ENCODE measurements at regions not wholly inside any gene's neighbourhood (a gene's known extent, or its start where the extent isn't known, plus 50 kb on each side); places are given as distances from the start of the nearest gene placed in this dataset.

DNA sequence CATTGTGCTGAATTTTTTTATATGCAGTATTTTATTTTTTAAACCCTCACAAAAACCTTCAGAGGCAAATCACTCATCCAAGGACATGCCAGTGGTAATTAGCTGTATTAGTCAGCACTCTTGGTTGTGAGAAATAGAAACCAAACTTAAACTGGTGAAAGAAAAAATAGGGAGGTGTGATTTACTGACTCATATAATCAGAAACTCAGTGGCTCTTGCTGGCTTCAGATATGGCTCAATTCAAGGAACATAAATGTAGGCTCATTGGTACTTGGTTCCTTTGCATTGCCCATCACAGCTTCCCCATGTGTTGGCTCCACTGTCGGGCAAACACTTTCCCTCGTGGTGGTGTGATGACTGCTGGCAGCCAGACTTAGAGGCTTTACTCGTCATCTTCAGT, 497.2 kb downstream of the MAT2B start:
- ATAC-seq (no peak), DNase-seq (no peak)
- H3K27me3 Mint-ChIP-seq: peaks cover 0 to 2% (median 0%) of the 10 kb centered on the region in 5 donors
- peaks cover 0 to 5% (median 0%) of the 10 kb centered on the region in 9 donors for H3K9me3 Mint-ChIP-seq
- no peaks in the 10 kb centered on the region for H3K4me1 Mint-ChIP-seq
- no peak overlapping the region for H3K4me3 Mint-ChIP-seq
- no peak overlapping the region for H3K27ac Mint-ChIP-seq
- H3K36me3 Mint-ChIP-seq: no peaks in the 10 kb centered on the region
- POLR2A ChIA-PET: no interaction called here

DNA sequence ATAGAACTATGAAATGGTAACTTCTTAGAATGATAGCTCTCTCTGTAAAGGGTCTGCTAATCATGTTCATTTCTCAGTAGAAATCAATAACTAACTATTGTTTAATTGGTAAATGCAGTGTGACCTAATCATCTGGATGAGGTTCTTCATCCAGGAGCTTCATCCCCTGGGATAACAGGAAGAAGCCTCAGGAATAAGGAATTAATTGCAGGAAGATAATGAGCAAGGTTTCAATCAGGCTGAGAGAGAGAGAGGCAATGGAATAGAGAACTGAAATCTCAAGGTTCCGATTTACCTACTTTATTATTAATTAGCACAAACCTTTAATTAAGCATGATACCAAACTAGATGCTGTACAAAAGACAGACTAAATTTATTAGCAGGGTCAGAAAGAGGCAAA, 499.7 kb downstream of the MAT2B start:
- ATAC-seq (no peak), DNase-seq (no peak)
- H3K27me3 Mint-ChIP-seq: peaks cover 0 to 2% (median 0%) of the 10 kb centered on the region in 5 donors
- POLR2A ChIA-PET: no interaction called here
- H3K4me3 Mint-ChIP-seq: no peak overlapping the region
- no peak overlapping the region for H3K27ac Mint-ChIP-seq
- H3K9me3 Mint-ChIP-seq: no peaks in the 10 kb centered on the region
- H3K36me3 Mint-ChIP-seq: no peaks in the 10 kb centered on the region
- no peaks in the 10 kb centered on the region for H3K4me1 Mint-ChIP-seq

DNA sequence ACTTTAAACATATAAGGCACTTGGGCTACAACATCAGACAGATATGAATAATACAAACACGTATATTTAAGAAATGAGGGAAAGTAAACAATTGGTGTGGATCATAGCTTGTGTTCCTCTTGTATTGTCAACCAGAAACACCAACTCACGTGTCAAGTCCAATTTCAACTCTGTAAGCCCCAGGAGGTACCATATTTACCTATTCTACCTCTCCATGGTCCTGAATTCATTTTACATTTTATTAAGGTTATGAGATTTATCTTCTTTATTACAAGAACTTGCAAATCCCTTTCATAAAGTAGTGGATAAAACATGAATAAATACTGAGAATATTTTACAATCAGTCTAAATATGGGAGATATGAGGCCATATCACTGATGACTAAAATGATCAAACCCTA, 501.6 kb downstream of the MAT2B start:
- no peaks in the 10 kb centered on the region for H3K9me3 Mint-ChIP-seq
- ATAC-seq (no peak), DNase-seq (no peak)
- no peak overlapping the region for H3K4me3 Mint-ChIP-seq
- peaks cover 0 to 2% (median 0%) of the 10 kb centered on the region in 5 donors for H3K27me3 Mint-ChIP-seq
- no peaks in the 10 kb centered on the region for H3K4me1 Mint-ChIP-seq
- no peaks in the 10 kb centered on the region for H3K36me3 Mint-ChIP-seq
- H3K27ac Mint-ChIP-seq: no peak overlapping the region
- POLR2A ChIA-PET: no interaction called here

DNA sequence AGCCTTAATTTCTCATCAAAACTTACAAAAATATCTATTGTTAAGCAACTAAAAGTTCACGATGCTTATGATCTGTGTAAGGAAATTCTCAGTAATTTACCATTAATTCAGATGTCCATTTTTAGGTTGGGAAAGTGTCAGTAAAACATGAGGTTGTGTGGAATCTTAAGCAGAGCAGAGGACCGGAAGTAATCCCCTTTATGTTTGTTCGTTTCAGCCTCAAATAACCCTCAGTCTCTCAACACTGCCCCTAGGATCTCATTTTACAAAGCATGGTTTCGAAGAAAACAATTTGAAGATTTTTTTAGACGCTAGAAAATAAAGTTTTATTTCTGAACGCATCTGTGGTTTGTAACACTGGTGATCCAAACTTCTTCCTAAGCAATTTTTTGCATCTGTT, 504.2 kb downstream of the MAT2B start:
- DNase-seq: no peak
- no peak overlapping the region for H3K27ac Mint-ChIP-seq
- POLR2A ChIA-PET: no interaction called here
- no peak overlapping the region for H3K4me3 Mint-ChIP-seq
- peaks cover 0 to 4% (median 0%) of the 10 kb centered on the region in 5 donors for H3K27me3 Mint-ChIP-seq
- H3K36me3 Mint-ChIP-seq: no peaks in the 10 kb centered on the region
- ATAC-seq: no peak
- H3K4me1 Mint-ChIP-seq: peaks cover 0 to 4% (median 0%) of the 10 kb centered on the region in 4 donors
- peaks cover 0 to 2% (median 0%) of the 10 kb centered on the region in 9 donors for H3K9me3 Mint-ChIP-seq

DNA sequence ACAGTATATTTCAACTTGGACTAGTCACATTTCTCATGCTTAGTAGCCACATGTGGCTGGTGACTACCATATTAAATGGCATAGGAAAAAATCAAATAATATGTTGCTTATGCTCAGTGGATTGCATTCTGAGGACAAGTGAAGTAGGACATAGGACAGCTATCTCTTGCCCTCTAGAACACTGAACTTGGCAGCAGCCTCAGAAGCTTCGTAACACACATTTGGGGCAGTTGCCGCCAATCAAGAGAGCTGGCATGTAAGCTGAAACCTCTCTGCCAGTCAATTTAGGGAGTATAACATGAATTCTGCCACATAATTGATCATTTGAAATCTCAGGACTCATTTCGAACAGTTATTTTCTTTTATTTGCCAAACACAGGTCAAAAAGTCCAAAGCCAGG, 505.5 kb downstream of the MAT2B start:
- H3K27ac Mint-ChIP-seq: no peak overlapping the region
- no peaks in the 10 kb centered on the region for H3K36me3 Mint-ChIP-seq
- H3K4me3 Mint-ChIP-seq: no peak overlapping the region
- no peak for DNase-seq
- H3K4me1 Mint-ChIP-seq: peaks cover 0 to 4% (median 0%) of the 10 kb centered on the region in 4 donors
- H3K9me3 Mint-ChIP-seq: peaks cover 0 to 2% (median 0%) of the 10 kb centered on the region in 9 donors
- peaks cover 0 to 2% (median 0%) of the 10 kb centered on the region in 5 donors for H3K27me3 Mint-ChIP-seq
- no peak for ATAC-seq
- POLR2A ChIA-PET: no interaction called here

DNA sequence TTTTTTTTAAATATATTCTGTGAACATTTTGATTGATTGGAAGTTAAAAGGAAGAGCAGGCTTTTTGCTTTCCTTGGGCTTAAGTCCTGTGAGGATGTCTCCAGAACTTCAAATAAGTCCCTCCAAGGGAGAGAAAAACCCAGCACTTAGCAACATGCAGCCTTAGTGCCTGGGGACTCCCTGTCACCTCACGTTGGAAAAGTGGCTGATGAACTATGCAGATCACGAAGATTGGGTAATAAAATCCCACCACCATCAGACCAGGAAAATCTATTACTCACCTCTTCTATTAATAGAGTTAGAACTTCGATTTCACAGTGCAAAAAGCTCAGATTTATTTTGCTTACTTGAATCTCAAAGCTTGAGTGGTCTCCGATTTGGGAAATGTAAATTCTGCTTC, 507.0 kb downstream of the MAT2B start:
- Mint-ChIP-seq H3K4me3 (no peak overlapping the region), H3K36me3 (no peaks in the 10 kb centered on the region), H3K9me3 (peaks cover 0 to 2% (median 0%) of the 10 kb centered on the region in 9 donors), H3K27me3 (peaks cover 0 to 2% (median 0%) of the 10 kb centered on the region in 5 donors), H3K4me1 (peaks cover 0 to 4% (median 0%) of the 10 kb centered on the region in 4 donors), H3K27ac (no peak overlapping the region)
- POLR2A ChIA-PET: no interaction called here
- no peak for ATAC-seq
- no peak for DNase-seq

DNA sequence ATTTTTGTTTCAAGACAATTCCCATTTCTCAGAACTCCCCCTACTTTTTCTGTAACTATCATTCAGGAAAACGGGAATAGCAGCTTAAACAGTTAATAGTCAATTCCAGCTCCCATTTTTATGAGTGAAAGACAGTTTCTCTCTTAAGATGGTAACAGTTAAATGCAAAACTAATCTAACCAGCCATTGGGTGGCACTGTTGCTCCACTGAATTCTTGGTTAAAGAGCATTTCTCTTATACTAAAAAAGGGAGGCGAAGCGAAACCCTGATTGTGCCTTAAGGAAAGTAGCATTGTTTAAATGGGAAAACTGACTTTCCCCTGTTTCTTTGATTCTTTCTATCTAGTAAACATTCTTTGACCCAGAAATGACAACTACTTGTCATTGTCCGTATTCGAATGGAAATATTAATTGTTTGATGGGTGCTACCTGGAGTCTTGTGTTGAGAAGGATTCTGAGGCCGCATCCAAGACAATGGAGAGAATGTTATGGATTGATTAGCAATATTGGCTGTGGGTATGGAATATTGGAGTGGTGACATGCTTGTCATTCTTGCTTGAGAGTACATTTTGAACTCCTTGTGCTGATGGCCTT, 507.8 kb downstream of the MAT2B start:
- POLR2A ChIA-PET: no interaction called here
- ATAC-seq: no peak

DNA sequence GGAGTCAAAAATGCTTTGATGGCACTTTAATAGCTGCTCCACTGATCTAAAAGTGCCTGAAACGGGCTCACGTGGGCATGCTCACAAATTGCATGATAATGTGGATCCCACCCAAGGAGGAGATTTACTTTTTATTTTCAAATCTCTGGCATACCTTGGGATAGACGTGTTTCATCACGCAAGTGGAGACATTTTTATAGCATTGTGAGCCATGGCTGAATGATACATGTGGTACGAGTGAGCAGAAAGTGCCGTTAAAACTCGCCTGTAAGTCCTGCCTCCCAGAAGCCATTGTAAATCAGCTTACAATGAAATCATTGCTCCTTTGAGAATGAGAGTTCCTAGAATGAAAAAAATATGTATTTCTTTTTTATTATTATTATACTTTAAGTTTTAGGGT, 514.7 kb downstream of the MAT2B start:
- no peaks in the 10 kb centered on the region for H3K36me3 Mint-ChIP-seq

More for the DNA sequence above, 507.8 kb downstream of the MAT2B start:
- Mint-ChIP-seq H3K27ac (no peak overlapping the region), H3K9me3 (peaks cover 0 to 2% (median 0%) of the 10 kb centered on the region in 9 donors), H3K4me1 (peaks cover 0 to 4% (median 0%) of the 10 kb centered on the region in 4 donors), H3K27me3 (peaks cover 0 to 2% (median 0%) of the 10 kb centered on the region in 5 donors), H3K36me3 (no peaks in the 10 kb centered on the region), H3K4me3 (no peak overlapping the region)
- DNase-seq: peak in 3 of 10 donors; percentile 7 to 10 (median 7)

DNA sequence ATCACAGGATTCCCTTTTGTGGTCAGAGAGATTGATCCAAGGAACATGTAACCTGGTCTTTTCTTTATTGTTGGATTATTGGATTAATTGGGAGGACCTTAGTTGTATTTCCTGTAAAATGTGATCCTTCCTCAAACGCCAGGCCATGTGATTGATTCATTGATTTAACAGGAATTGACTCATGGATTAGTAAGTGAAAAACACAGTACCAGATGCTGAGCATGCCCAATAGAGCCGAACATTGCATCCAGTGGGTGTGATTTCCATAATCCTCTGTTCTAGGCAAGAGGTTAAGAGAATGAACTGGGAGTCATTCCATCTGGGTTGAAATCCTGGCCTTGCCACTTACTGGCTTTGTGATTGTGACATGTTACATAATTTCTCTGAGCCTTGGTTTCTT, 522.3 kb downstream of the MAT2B start:
- Mint-ChIP-seq H3K27ac (no peak overlapping the region), H3K4me1 (peaks cover 0 to 1% (median 0%) of the 10 kb centered on the region in 4 donors), H3K9me3 (peaks cover 0 to 15% (median 2%) of the 10 kb centered on the region in 9 donors), H3K4me3 (no peak overlapping the region), H3K27me3 (peaks cover 0 to 7% (median 0%) of the 10 kb centered on the region in 5 donors), H3K36me3 (no peaks in the 10 kb centered on the region)
- ATAC-seq (no peak), DNase-seq (no peak)
- POLR2A ChIA-PET: no interaction called here

More for the DNA sequence above, 514.7 kb downstream of the MAT2B start:
- Mint-ChIP-seq H3K27me3 (no peaks in the 10 kb centered on the region), H3K4me1 (no peaks in the 10 kb centered on the region), H3K27ac (no peak overlapping the region), H3K9me3 (peaks cover 0 to 15% (median 2%) of the 10 kb centered on the region in 9 donors), H3K4me3 (no peak overlapping the region)
- no peak for ATAC-seq
- DNase-seq: no peak
- POLR2A ChIA-PET: no interaction called here

DNA sequence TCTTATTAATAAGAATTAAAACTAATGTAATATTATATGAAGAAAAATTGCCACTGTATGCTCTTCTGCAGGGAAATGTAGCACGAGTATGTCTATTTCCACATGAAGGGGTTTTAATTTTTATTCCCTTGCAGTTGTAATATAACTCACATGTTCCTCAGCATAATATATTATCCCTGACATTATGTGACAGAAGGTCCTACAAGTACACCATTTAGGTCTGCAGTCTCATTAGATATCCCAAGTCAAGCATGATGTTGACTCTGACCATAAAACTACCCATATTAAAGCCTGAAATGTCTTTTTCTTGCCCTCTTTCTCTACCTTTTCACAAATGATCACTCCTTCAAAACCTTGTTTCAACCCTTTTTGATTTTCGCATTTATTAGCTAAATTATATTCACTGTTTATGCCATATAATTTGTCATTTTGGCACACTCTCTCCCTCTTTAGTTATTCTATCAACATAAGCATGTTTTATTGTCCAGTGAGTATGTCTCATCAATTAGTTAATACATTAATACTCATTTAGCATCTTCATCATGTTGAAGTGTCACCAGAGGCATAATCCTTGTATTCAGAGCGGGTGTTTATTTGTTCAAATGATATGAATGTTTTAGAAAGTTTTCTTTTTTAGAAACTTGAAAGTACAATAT, 532.8 kb downstream of the MAT2B start:
- H3K4me3 Mint-ChIP-seq: no peak overlapping the region
- DNase-seq (no peak), ATAC-seq (no peak)
- H3K27ac Mint-ChIP-seq: no peak overlapping the region
- no peaks in the 10 kb centered on the region for H3K4me1 Mint-ChIP-seq
- H3K27me3 Mint-ChIP-seq: no peaks in the 10 kb centered on the region
- H3K36me3 Mint-ChIP-seq: no peaks in the 10 kb centered on the region
- peaks cover 0 to 12% (median 0%) of the 10 kb centered on the region in 9 donors for H3K9me3 Mint-ChIP-seq
- POLR2A ChIA-PET: no interaction called here

DNA sequence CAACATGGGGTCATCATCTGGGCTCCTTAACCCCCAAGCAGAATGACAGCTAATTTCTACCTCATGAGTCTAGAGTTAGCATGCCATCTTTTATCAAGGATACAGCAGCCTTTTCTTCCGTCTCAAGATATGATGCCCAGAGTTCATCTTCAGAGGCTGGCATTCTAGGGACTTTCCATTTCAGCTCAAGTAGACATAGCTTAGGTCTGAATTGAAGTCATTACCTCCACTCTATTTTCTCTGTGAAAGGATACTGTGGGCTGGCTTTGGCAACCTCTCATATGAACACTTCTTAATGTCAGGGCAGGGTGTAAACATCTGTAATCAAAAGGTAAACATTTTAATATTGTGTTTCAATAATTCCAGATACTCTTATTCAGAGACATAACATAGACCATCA, 535.7 kb downstream of the MAT2B start:
- ATAC-seq (no peak), DNase-seq (no peak)
- no peak overlapping the region for H3K4me3 Mint-ChIP-seq
- H3K27ac Mint-ChIP-seq: no peak overlapping the region
- no peaks in the 10 kb centered on the region for H3K4me1 Mint-ChIP-seq
- no peaks in the 10 kb centered on the region for H3K27me3 Mint-ChIP-seq
- POLR2A ChIA-PET: no interaction called here
- peaks cover 0 to 13% (median under 1%) of the 10 kb centered on the region in 9 donors for H3K9me3 Mint-ChIP-seq
- no peaks in the 10 kb centered on the region for H3K36me3 Mint-ChIP-seq

DNA sequence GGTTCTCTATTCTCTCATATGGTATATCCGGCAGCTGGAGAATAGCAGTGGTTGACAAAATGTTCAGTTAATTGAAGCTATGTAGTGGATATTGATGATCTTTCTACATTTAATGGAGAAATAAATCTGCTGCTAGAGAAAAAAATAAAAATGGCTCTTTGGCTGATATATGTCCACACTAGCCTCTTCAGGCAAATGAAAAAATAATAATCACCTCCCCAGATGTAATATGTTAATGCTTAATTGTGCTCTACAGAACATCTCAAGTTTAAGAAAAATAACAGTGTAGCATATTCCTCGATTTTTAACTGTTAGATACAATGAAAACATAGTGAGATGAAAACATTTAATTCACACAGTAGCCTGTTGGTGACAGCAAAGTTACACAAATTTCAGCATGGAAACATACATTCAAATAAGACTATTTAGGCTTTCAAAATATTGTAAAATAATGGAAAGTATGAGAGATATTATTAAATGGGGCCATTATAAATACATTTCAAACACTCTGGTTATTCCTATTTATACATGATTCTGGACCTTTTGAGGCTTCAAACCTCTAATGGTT, 543.0 kb downstream of the MAT2B start:
- ATAC-seq: no peak
- H3K9me3 Mint-ChIP-seq: peaks cover 0 to 18% (median 0%) of the 10 kb centered on the region in 9 donors
- H3K36me3 Mint-ChIP-seq: no peaks in the 10 kb centered on the region
- POLR2A ChIA-PET: no interaction called here
- H3K27ac Mint-ChIP-seq: no peak overlapping the region
- DNase-seq: no peak
- H3K4me1 Mint-ChIP-seq: no peaks in the 10 kb centered on the region
- H3K27me3 Mint-ChIP-seq: no peaks in the 10 kb centered on the region
- H3K4me3 Mint-ChIP-seq: no peak overlapping the region

DNA sequence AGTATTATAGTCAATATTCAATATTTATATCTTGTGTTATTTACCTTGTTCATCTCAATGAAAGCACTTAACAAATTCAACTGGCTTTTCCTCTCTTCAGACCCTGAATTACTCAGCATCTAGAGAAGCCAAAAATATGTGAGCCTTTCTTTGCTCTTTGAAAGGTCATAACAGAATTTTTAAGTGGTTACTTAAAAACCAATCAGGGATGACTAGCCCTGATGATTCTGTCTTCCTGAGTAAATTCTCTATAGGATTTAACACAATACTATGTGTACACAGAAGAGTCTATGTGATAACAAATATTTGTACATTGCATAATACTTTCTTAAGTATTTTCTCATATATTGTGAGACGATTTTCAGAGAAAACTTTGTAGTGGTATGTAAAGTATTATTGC, 546.3 kb downstream of the MAT2B start:
- H3K9me3 Mint-ChIP-seq: peaks cover 0 to 5% (median 0%) of the 10 kb centered on the region in 9 donors
- ATAC-seq (no peak), DNase-seq (no peak)
- H3K27me3 Mint-ChIP-seq: no peaks in the 10 kb centered on the region
- no peak overlapping the region for H3K27ac Mint-ChIP-seq
- no peaks in the 10 kb centered on the region for H3K4me1 Mint-ChIP-seq
- no peak overlapping the region for H3K4me3 Mint-ChIP-seq
- POLR2A ChIA-PET: no interaction called here
- H3K36me3 Mint-ChIP-seq: no peaks in the 10 kb centered on the region
